Liver (tissue), 8 donors: ENCODE measurements at regions not wholly inside any gene's neighbourhood (a gene's known extent, or its start where the extent isn't known, plus 50 kb on each side); places are given as distances from the start of the nearest gene placed in this dataset.

Experiments used
- DNase-seq: peaks from one replicate; pipeline ENCODE4 v3.0.0-alpha.2; 2017; ENCODE audit warnings: low spot score
- H3K27ac ChIP-seq, 2 donors: one replicate each; pipeline ENCODE4 v1.7.0; 2013; ENCODE audit warnings: inconsistent platforms in 2 of 2, low read length in 2 of 2, control low read depth in 1 of 2, low read depth in 1 of 2, mild to moderate bottlenecking in 1 of 2
- H3K27me3 ChIP-seq, 4 donors: one replicate each; pipeline versions ENCODE4 v1.6.1 to v1.7.0; 2013; ENCODE audit warnings: low read length in 3 of 4, inconsistent platforms in 1 of 4, mild to moderate bottlenecking in 1 of 4, moderate library complexity in 1 of 4; ENCODE audit not compliant: control insufficient read depth in 4 of 4, insufficient read depth in 4 of 4
- H3K36me3 ChIP-seq, 4 donors: one replicate each; pipeline versions ENCODE4 v1.6.1 to v1.7.0; 2013; ENCODE audit warnings: low read length in 3 of 4, mild to moderate bottlenecking in 3 of 4, low read depth in 1 of 4, moderate library complexity in 1 of 4; ENCODE audit not compliant: control insufficient read depth in 4 of 4, insufficient read depth in 3 of 4
- H3K4me1 ChIP-seq, 4 donors: one replicate each; pipeline versions ENCODE4 v1.6.1 to v1.7.0; 2013; ENCODE audit warnings: low read length in 3 of 4, mild to moderate bottlenecking in 3 of 4, moderate library complexity in 1 of 4; ENCODE audit not compliant: control insufficient read depth in 4 of 4, insufficient read depth in 4 of 4
- H3K4me3 ChIP-seq, 3 donors: one replicate each; pipeline versions ENCODE4 v1.6.1 to v1.7.0; 2013; ENCODE audit warnings: low read length in 3 of 3, control low read depth in 1 of 3, low read depth in 1 of 3, mild to moderate bottlenecking in 1 of 3
- H3K9ac ChIP-seq, 2 donors: one replicate each; pipeline ENCODE4 v1.7.0; 2013; ENCODE audit warnings: low read length in 2 of 2, mild to moderate bottlenecking in 2 of 2, moderate library complexity in 2 of 2, control low read depth in 1 of 2, low read depth in 1 of 2
- H3K9me3 ChIP-seq, 4 donors: one replicate each; pipeline versions ENCODE4 v1.6.1 to v1.7.0; 2013; ENCODE audit warnings: low read length in 3 of 4; ENCODE audit not compliant: control insufficient read depth in 4 of 4
- ATF3 ChIP-seq: IDR thresholded peaks from 2 replicates; pipeline ENCODE4 v1.6.1; 2016; ENCODE audit warnings: antibody characterized with exemption
- CTCF ChIP-seq: fragments of 150-350 bp; IDR thresholded peaks from 2 replicates; pipeline ENCODE4 v1.5.1; 2017; ENCODE audit warnings: improper control_type of control experiment, low read depth, low read length; ENCODE audit not compliant: missing input control
- EGR1 ChIP-seq, 2 donors: IDR thresholded peaks; 2 replicates each; pipeline ENCODE4 v1.6.1; 2016 to 2018; ENCODE audit warnings: antibody characterized with exemption in 2 of 2, low read depth in 2 of 2
- FOXA1 ChIP-seq: IDR thresholded peaks from 2 replicates; pipeline ENCODE4 v1.6.1; 2016; ENCODE audit warnings: antibody characterized with exemption
- FOXA2 ChIP-seq: IDR thresholded peaks from 2 replicates; pipeline ENCODE4 v1.6.1; 2016; ENCODE audit warnings: antibody characterized with exemption
- GABPA ChIP-seq, 2 donors: IDR thresholded peaks in 1 of 2; conservative IDR thresholded peaks in 1 of 2; 2 replicates each; pipeline ENCODE4 v1.6.1; 2016; ENCODE audit warnings: antibody characterized with exemption in 2 of 2, mild to moderate bottlenecking in 1 of 2, moderate library complexity in 1 of 2
- HNF4A ChIP-seq, 2 donors: conservative IDR thresholded peaks; 2 replicates each; pipeline ENCODE4 v1.6.1; 2016; ENCODE audit warnings: antibody characterized with exemption in 2 of 2, mild to moderate bottlenecking in 2 of 2
- HNF4G ChIP-seq: IDR thresholded peaks from 2 replicates; pipeline ENCODE4 v1.6.1; 2016; ENCODE audit warnings: antibody characterized with exemption
- JUND ChIP-seq, 2 donors: IDR thresholded peaks; 2 replicates each; pipeline ENCODE4 v1.6.1; 2016; ENCODE audit warnings: antibody characterized with exemption in 2 of 2
- MAX ChIP-seq: IDR thresholded peaks from 2 replicates; pipeline ENCODE4 v1.6.1; 2016; ENCODE audit warnings: antibody characterized with exemption
- NR2F2 ChIP-seq: IDR thresholded peaks from 2 replicates; pipeline ENCODE4 v1.6.1; 2016; ENCODE audit warnings: antibody characterized with exemption
- RAD21 ChIP-seq, 2 donors: IDR thresholded peaks; 2 replicates each; pipeline ENCODE4 v1.6.1; 2016; ENCODE audit warnings: antibody characterized with exemption in 2 of 2, mild to moderate bottlenecking in 2 of 2
- REST ChIP-seq: IDR thresholded peaks from 2 replicates; pipeline ENCODE4 v1.6.1; 2016; ENCODE audit warnings: antibody characterized with exemption, mild to moderate bottlenecking
- RXRA ChIP-seq, 2 donors: IDR thresholded peaks; 2 replicates each; pipeline ENCODE4 v1.6.1; 2017 to 2018; ENCODE audit warnings: antibody characterized with exemption in 2 of 2, mild to moderate bottlenecking in 1 of 2
- SP1 ChIP-seq: IDR thresholded peaks from 2 replicates; pipeline ENCODE4 v1.6.1; 2018; ENCODE audit warnings: antibody characterized with exemption, mild to moderate bottlenecking
- TAF1 ChIP-seq: conservative IDR thresholded peaks from 2 replicates; pipeline ENCODE4 v1.6.1; 2016; ENCODE audit warnings: antibody characterized with exemption, mild to moderate bottlenecking
- YY1 ChIP-seq: IDR thresholded peaks from 2 replicates; pipeline ENCODE4 v1.6.1; 2016; ENCODE audit warnings: antibody characterized with exemption, mild to moderate bottlenecking
- ZBTB33 ChIP-seq: IDR thresholded peaks from 2 replicates; pipeline ENCODE4 v1.6.1; 2016; ENCODE audit warnings: antibody characterized with exemption
- WGBS: extraction: QIAGEN DNeasy Blood & Tissue Kit; methylation state at CpG from one replicate; pipeline ENCODE4 v1.1.7; 2013; 5-methylcytosine and 5-hydroxymethylcytosine counted together
- donor health status: healthy.
- donor health status: healthy.
- donor health status: healthy.
- donor health status: healthy.
- donor health status: healthy.

- no peak for TF ChIP-seq CTCF
Measured at GRCh38 chrX:774536-774935, 143.9 kb downstream of the SHOX start (continued).

GRCh38 chrX:773292-774025 lies 142.9 kb downstream of the SHOX start:
- H3K27me3 ChIP-seq, result no peaks in the 10 kb centered on the region
- H3K36me3 ChIP-seq, result no peaks in the 10 kb centered on the region
- no peak overlapping the region for H3K9ac ChIP-seq
- 69% methylated on average over 9 of the region's 9 CpGs for WGBS
- peaks cover 0 to 2% (median under 1%) of the 10 kb centered on the region in 4 donors for H3K9me3 ChIP-seq
- TF ChIP-seq ATF3 (no peak), FOXA2 (no peak), TAF1 (no peak), CTCF (no peak), RXRA (IDR thresholded peaks at IDR 0.05) (no peak), GABPA (IDR thresholded peaks at IDR 0.05 in 1 of 2, conservative IDR thresholded peaks at IDR 0.05 in 1 of 2) (no peak), YY1 (no peak), FOXA1 (no peak), EGR1 (IDR thresholded peaks at IDR 0.05; ENCODE audit: low read depth in 2 of 2) (no peak), NR2F2 (no peak), ZBTB33 (no peak), RAD21 (IDR thresholded peaks at IDR 0.05) (no peak), HNF4A (conservative IDR thresholded peaks at IDR 0.05) (no peak), REST (no peak), MAX (no peak), JUND (IDR thresholded peaks at IDR 0.05) (no peak), HNF4G (no peak), SP1 (no peak)
- H3K4me3 ChIP-seq, result no peak overlapping the region
- no peak overlapping the region for H3K27ac ChIP-seq
- no peak for DNase-seq
- H3K4me1 ChIP-seq, result no peaks in the 10 kb centered on the region
